Left ventricle myocardium inferior (tissue), 1 donor: ENCODE measurements at regions not wholly inside any gene's neighbourhood (a gene's known extent, or its start where the extent isn't known, plus 50 kb on each side); places are given as distances from the start of the nearest gene placed in this dataset.
A peak's percentile ranks its signal among the peaks of the same experiment; 100 is the strongest.

Experiments
- DNase-seq: peaks from one replicate; pipeline ENCODE4 v3.0.0-alpha.2; 2020
- H3K27ac ChIP-seq: fragments of 200-600 bp; replicated peaks from 2 replicates; pipeline ENCODE4 v1.8.0; 2021
- H3K27me3 ChIP-seq: fragments of 200-600 bp; 2 replicates; pipeline ENCODE4 v1.8.0; 2021; ENCODE audit warnings: low read depth
- H3K36me3 ChIP-seq: fragments of 200-600 bp; 2 replicates; pipeline ENCODE4 v1.8.0; 2021
- H3K4me1 ChIP-seq: fragments of 200-600 bp; 2 replicates; pipeline ENCODE4 v1.8.0; 2021
- H3K4me3 ChIP-seq: fragments of 200-600 bp; 2 replicates; pipeline ENCODE4 v1.8.0; 2021; ENCODE audit warnings: mild to moderate bottlenecking, moderate library complexity
- H3K9me3 ChIP-seq: fragments of 200-600 bp; replicated peaks from 2 replicates; pipeline ENCODE4 v1.8.0; 2021
- intact Hi-C: fragments of 100-400 bp; cut with micrococcal nuclease; formaldehyde crosslinking; loops from one replicate; pipeline ENCODE4 v1.11.0; 2022
- TF ChIP-seq, protein P1 (sequence below): fragments of 200-600 bp; IDR thresholded peaks from 2 replicates; pipeline ENCODE4 v1.8.0; 2021; ENCODE audit warnings: antibody characterized with exemption, mild to moderate bottlenecking, borderline replicate concordance
- donor health status: DM: no; HTN: yes; CAD: no; lungs with severe emphysema.

DNA sequence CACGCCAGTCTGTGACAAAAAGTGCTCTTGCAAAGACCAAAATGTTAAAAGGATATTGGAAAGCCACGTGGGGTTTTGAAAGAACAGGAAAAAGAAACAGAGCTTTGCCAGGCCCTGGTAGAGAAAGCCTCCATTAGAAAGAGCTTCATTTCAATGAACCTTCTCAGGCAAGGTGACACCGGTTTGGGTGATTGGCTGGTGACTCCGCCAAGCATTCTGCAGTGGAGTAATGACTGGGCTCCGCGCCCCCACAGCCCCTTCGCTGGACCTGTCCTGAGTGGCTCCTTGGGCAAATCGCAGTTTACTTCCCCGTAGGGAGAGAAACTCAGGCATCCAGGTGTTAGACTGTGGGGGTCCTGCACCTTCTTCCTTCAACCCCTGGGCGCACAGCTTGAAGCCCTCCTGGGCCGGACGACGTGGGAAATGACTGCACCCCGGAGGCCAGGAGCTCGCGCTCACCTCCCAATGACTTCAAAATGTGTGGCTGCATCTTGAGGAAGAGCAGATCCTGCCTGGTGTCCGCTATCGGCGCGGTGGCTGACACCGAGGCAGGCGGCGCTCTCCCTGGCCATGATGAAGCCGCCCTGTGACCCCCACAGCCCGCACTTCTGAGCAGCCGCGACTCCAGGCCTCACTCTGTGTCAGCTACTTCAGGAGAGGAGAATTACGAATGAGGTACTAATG, 444.6 kb upstream of the SGCG start:
- Histone ChIP-seq H3K36me3 (no peaks in the 10 kb centered on the region), H3K27ac (no peak overlapping the region), H3K4me3 (no peak overlapping the region), H3K9me3 (peaks cover 15% of the 10 kb centered on the region), H3K27me3 (peaks cover 7% of the 10 kb centered on the region), H3K4me1 (no peaks in the 10 kb centered on the region)
- intact Hi-C loops, result no loop called here
- TF ChIP-seq, protein P1, sequence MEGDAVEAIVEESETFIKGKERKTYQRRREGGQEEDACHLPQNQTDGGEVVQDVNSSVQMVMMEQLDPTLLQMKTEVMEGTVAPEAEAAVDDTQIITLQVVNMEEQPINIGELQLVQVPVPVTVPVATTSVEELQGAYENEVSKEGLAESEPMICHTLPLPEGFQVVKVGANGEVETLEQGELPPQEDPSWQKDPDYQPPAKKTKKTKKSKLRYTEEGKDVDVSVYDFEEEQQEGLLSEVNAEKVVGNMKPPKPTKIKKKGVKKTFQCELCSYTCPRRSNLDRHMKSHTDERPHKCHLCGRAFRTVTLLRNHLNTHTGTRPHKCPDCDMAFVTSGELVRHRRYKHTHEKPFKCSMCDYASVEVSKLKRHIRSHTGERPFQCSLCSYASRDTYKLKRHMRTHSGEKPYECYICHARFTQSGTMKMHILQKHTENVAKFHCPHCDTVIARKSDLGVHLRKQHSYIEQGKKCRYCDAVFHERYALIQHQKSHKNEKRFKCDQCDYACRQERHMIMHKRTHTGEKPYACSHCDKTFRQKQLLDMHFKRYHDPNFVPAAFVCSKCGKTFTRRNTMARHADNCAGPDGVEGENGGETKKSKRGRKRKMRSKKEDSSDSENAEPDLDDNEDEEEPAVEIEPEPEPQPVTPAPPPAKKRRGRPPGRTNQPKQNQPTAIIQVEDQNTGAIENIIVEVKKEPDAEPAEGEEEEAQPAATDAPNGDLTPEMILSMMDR, result no peak
- DNase-seq, result no peak

DNA sequence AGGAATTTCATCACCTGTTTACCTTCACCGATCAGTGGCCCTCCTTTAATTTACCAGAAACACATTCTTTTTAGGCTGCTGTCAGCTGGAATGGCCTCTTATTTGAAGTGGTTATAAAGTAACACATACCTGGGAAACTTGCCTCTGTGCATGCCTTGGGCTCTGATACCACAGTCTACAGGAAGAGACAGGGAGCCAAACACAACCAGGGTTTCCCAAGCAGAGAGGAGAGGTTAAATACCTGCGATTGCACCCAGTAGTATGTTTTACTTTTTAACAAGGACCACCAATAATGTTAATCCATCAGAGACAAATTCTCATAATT, 444.0 kb upstream of the SGCG start:
- Histone ChIP-seq H3K4me3 (no peak overlapping the region), H3K36me3 (no peaks in the 10 kb centered on the region), H3K4me1 (no peaks in the 10 kb centered on the region), H3K27me3 (peaks cover 7% of the 10 kb centered on the region), H3K27ac (no peak overlapping the region), H3K9me3 (peaks cover 15% of the 10 kb centered on the region)
- TF ChIP-seq, protein P1, result no peak
- intact Hi-C loops, result no loop called here
- DNase-seq, result no peak

DNA sequence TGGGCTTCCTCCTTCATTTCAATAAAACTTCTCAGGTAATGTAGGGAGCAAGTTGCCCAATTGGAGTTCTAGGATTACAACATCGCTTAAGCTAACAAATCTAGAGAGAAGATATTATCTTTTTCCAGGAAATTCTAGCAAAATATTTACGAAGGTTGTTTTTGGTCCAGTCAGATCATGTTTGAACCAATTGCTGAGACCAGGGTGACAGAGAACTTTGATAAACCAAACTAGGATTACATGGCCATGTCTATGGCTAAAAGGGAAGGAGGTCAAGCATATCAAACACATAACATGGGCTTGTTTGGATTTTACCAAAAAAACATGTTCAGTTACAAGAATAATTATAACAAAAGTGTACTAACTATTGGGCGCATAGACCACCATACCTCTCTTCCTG, 442.4 kb upstream of the SGCG start:
- no peaks in the 10 kb centered on the region for H3K4me1 ChIP-seq
- H3K4me3 ChIP-seq, result no peak overlapping the region
- DNase-seq, result no peak
- H3K9me3 ChIP-seq, result peaks cover 15% of the 10 kb centered on the region
- intact Hi-C loops, result no loop called here
- TF ChIP-seq, protein P1, result no peak
- no peak overlapping the region for H3K27ac ChIP-seq
- H3K36me3 ChIP-seq, result no peaks in the 10 kb centered on the region
- peaks cover 7% of the 10 kb centered on the region for H3K27me3 ChIP-seq

DNA sequence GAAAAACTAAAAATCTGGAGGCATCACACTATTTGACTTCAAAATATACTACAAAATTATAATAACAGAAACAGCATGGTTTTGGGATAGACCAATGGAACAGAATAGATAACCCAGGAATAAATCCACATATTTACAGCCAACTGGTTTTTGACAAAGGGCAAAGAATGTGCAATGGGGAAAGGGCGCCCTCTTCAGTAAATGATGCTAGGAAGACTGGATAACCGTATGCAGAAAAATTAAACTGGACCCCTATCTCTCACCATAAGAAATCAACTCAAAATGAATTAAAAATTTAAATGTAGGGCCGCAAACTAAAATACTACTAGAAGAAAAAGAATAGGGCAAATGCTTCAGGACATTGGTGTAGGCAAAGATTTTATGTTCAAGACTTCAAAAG, 440.5 kb upstream of the SGCG start:
- Histone ChIP-seq H3K9me3 (peaks cover 15% of the 10 kb centered on the region), H3K4me3 (no peak overlapping the region), H3K27me3 (peaks cover 7% of the 10 kb centered on the region), H3K4me1 (no peaks in the 10 kb centered on the region), H3K36me3 (no peaks in the 10 kb centered on the region), H3K27ac (no peak overlapping the region)
- intact Hi-C loops, result no loop called here
- DNase-seq, result no peak
- TF ChIP-seq, protein P1, result peak; percentile 14

DNA sequence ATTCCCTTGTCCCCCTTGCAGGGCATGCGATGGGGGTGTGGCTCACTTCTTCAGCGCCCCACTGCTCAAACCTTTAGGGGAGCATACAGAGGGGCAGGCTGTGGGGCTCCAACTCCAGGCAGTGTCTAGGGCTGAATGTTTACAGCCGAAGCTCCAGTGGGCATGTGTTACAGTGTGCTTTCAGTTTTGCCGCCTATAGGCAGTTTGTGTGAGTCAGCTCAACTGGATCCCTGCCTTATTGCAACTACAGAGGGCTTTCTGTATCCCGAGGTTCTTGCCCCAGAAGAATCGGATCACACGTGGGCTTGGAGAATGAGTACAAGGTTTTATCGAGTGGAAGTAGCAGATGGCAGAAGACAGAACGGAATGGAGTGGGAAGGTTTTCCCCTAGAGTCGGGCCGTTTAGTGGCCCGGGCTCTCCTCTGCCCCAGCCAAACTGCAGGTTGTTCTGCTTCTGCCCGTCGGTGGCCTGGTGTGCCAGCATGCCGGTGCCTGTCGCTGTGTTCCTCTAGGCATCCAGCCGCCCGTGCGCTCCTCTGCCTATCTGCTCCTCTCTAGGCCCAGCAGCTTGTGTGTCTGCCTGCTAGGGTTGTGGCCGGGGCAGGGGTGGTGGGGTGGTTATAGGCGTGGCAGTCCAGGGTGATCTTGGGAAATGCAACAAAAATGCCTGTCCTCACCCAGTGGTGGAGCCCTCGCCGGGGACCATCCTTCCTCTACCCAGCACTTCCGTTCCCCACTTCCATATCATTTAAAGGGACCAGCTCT, 435.9 kb upstream of the SGCG start:
- H3K9me3 ChIP-seq, result peaks cover 14% of the 10 kb centered on the region
- no peak overlapping the region for H3K27ac ChIP-seq
- intact Hi-C loops, result no loop called here
- H3K27me3 ChIP-seq, result no peaks in the 10 kb centered on the region
- DNase-seq, result no peak
- no peaks in the 10 kb centered on the region for H3K4me1 ChIP-seq
- TF ChIP-seq, protein P1, result no peak
- H3K36me3 ChIP-seq, result no peaks in the 10 kb centered on the region
- H3K4me3 ChIP-seq, result no peak overlapping the region
